HK-2 (cell line): ENCODE measurements at regions not wholly inside any gene's neighbourhood (a gene's known extent, or its start where the extent isn't known, plus 50 kb on each side); places are given as distances from the start of the nearest gene placed in this dataset.
"Not testable (repeated sequence)": the region's sequence is repeated elsewhere in the genome, so short reads cannot be mapped to it uniquely, and the experiment has no call there.

Experiments
- DNase-seq: peaks from one replicate; pipeline ENCODE4 v3.0.0-alpha.2; 2018; ENCODE audit not compliant: unreplicated experiment

GRCh38 chr12:131573631-131574394, 137.1 kb upstream of the SFSWAP start:
- no peak for DNase-seq

GRCh38 chr12:131574395-131574771, 136.5 kb upstream of the SFSWAP start:
- DNase-seq, result no peak

DNA sequence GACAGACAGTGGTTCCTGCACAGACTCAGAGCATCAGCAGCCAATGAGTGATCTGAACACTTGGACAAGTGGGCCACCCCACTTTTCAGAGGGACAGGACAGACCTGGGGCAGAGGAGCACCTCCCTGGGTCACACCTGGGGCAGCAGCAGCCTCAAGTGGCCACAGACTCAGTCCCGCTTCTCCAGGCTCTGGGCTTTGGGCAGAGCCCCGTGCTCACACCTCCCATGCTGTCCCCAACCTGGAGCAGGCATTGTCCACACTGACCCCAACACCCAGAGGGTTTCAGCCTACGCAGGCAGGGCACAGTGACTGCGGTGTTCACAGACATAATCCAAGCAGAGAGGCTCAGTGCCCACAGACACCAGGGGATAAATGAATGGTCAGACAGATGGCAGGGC, 135.5 kb upstream of the SFSWAP start:
- no peak for DNase-seq

DNA sequence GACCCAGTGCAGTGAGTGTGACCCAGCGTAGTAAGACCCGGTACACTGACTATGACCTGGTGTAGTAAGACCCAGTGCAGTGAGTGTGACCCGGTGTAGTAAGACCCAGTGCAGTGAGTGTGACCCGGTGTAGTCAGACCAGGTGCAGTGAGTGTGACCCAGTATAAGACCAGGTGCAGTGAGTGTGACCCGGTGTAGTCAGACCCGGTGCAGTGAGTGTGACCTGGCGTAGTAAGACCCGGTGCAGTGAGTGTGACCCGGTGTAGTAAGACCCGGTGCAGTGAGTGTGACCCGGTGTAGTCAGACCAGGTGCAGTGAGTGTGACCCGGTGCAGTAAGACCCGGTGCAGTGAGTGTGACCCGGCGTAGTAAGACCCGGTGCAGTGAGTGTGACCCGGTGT, 134.2 kb upstream of the SFSWAP start:
- not testable (repeated sequence) for DNase-seq

DNA sequence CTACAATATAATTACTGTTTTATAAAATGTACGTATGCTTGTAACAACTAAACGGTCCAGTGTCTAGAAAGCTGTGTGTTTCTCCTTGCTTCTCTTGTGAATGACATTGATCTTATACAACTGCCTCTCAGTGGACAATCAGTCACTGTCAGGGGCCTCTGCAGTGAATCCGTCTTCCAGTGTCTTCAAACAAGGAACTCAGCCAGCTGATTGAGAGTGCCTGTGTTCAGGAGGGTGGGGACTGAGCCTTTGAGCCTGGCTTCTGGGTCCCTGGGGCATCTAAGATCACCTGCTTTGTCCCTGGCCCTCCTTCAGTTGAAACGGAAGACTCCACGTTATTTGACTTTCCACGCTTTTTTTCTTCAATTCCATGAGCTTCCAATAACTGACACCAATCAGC, 133.1 kb upstream of the SFSWAP start:
- DNase-seq, result no peak

GRCh38 chr12:131578828-131579470, 131.9 kb upstream of the SFSWAP start:
- DNase-seq, result no peak

DNA sequence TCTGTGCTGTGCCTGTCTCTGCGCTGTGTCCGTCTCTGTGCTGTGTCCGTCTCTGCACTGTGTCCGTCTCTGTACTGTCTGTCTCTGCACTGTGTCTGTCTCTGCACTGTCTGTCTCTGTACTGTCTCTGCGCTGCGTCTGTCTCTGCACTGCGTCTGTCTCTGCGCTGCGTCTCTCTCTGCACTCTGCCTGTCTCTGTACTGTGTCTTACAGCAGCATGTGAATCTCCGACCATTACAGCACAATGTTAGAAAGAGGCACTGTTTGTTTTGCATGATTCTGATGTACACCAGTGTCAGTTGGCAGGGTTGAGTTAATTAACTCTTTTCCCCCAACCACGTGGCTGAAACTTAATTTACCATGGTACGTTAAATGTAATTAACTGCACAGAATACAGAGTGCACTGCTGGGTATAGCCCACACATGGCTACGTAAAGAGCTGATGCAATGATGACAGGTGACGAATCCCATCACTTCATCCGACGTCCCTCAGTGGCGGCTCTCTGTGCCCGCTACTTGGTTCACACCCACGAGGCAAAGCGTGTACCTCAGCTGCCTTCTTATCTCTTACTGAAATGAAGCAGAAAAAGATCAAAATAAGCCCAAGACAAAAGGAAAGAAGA, 127.7 kb upstream of the SFSWAP start:
- no peak for DNase-seq

DNA sequence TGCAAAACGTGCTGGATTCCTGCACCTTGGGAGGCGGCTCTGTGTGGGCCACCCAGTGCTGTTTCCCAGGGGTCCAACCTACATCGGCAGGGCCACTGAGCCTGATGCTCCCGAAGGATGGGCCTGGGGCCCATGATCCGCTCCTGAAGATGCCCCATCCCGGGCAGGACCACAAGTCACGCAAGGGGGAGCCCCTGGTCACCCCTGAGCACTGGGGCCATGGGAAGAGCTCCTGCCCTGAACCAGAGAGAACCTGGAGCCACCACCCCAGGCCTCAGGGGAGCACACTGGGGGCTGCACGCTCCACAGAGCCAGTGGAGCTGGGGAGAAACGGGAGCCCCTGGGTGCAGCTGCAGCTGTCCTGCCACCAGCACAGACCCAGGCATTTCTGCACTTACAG, 124.6 kb upstream of the SFSWAP start:
- DNase-seq, result no peak

GRCh38 chr12:131586761-131587160, 124.1 kb upstream of the SFSWAP start:
- no peak for DNase-seq

DNA sequence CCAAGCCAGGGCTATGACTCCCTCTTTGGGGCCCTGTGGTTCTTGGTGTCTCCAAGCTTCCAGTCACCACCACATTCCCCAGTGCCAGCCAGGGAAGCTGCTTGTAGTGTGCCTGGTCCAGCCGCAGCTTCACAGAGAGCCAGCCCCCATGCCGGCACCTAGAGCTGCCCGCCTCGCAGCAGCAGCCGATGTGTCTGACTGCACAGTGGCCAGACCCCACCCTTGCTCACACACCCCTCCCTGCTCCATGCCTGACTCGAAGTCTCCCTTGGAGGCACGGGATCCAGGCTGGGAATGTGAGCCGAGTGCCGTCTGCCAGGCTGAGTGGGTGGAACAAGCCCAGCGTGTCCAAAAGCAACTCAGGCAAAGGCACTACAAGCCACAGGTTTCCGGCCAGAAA, 123.3 kb upstream of the SFSWAP start:
- DNase-seq, result no peak

GRCh38 chr12:131589221-131589897, 121.5 kb upstream of the SFSWAP start:
- no peak for DNase-seq

- DNase-seq, result no peak
Observed at GRCh38 chr12:131589966-131590365, 120.9 kb upstream of the SFSWAP start.

- DNase-seq, result no peak
Observed at GRCh38 chr12:131591136-131591535, 119.8 kb upstream of the SFSWAP start.

- DNase-seq, result no peak
Observed at GRCh38 chr12:131591714-131592709, 118.9 kb upstream of the SFSWAP start.

GRCh38 chr12:131592972-131593371, 117.9 kb upstream of the SFSWAP start:
- no peak for DNase-seq

GRCh38 chr12:131593406-131593805, 117.5 kb upstream of the SFSWAP start:
- no peak for DNase-seq

DNA sequence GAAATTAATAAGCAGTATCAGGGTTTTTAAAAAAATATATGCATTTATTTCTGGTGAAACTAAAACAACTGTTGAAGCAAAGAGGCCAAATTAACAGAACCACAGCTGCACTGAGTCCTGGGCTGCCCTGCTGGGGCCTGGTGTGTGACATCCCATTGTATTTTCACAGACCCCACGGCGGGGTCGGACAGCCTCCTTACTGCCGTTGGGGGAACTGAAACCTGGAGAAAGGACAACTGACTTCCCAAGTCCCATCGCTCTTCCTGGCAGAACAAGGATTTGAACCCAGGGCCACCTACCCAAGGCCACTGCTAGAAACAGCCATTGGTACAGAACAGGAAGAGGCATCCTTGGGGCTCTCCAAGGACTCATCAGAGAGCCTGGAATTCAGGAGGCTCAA, 114.8 kb upstream of the SFSWAP start:
- no peak for DNase-seq

- no peak for DNase-seq
Observed at GRCh38 chr12:131597333-131597732, 113.6 kb upstream of the SFSWAP start.

GRCh38 chr12:131598717-131599116, 112.2 kb upstream of the SFSWAP start:
- no peak for DNase-seq

DNA sequence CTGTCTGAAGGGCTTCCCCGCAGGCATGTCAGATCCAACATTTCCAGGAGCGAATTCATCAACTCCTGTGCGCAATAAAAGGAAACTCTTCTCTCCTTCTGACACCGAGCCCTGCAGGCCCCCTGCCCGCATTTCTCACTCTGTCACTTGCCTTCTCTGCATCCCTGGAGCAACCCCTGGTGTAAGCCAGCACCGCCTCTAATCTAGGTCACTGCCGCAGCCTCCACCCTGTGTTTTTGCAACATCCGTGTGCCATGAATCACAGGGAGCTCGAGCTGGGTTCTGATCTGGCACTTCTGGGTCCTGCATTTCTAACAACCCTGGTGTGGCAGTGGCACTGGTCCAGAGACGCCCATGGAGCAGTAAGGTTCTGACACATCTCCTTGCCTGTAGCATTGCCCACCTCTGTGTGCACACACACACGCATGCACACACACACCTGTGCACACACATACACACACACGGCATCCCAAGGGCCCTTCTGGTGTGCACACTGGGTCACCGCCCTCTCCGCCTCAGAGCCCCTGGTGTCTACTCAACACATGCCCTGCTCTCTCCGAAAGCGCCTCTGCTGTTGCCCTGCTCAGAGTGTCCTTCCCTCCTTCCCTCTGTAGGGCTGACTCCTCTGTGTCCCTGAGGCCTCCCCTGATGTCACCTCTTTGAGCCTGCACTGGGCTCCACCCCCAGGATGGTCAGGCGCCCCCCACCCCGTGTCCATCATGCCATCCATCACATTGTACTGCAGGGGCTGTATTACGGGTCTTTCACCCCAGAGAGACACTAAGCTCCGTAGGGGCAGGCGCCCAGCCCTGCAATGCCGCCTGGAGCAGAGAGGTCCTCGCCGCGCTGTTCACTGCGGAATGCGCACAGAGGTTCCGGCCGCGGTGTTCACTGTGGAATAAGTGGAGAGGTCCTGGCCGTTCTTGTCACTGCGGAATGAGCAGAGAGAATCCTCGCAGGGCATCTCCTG, 111.4 kb upstream of the SFSWAP start:
- DNase-seq, result no peak
